ENCODE measurements at regions not wholly inside any gene's neighbourhood (a gene's known extent, or its start where the extent isn't known, plus 50 kb on each side); places are given as distances from the start of the nearest gene placed in this dataset.

DNA sequence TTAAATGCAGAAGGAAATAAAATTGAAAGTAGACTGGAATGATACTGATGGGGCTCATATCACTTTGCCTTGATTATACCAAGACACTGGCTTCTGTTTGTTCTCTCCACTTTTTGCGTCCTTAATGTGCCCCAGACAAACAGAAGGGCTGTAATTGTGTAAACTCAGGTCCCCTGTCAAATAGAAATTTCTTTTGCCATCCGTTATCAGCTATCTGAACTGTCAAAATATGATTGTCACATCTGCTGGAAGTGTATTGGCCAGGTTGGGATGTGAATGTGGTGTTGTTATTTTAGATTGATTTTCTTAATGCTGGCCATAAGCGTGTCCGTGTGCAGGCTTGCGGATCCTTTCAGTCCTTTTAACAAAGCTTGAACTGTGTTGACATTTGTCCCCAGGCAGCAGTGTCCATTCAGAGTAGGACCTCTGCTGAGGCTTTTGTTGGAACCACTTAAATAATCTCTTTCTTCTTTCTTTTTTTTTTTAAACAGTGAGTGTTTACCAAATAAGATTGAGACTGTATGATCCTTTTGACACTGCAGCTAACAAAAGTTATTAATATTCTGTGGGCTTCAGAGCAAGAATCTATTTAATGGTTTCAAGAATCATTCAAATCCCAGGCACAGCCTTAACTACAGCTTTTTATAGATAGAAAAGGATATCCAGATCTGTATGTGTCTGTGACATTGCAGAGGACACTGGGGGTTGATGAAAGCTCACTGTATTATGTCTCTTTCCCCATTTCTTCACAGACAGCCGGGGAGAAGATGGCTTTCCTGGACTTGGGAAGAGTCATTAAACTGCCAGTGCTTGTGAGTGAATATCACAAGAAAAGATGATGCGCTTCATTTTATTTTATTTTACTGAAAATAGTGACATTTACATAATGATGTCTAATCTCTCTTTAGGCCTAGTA, 171.7 kb downstream of the ZNF608 start:
- H3K27me3 Mint-ChIP-seq: peaks cover 11% of the 10 kb centered on the region
- no peak overlapping the region for H3K27ac Mint-ChIP-seq
- POLR2A ChIA-PET: no interaction called here
- CTCF ChIA-PET: no interaction called here
- H3K36me3 Mint-ChIP-seq (ENCODE audit: low read depth): no peaks in the 10 kb centered on the region
- no peaks in the 10 kb centered on the region for H3K9me3 Mint-ChIP-seq
- H3K4me3 Mint-ChIP-seq: no peak overlapping the region
- peaks cover 3% of the 10 kb centered on the region for H3K4me1 Mint-ChIP-seq
- DNase-seq: no peak

- no peak overlapping the region for H3K27ac Mint-ChIP-seq
- no peak overlapping the region for H3K4me3 Mint-ChIP-seq
- POLR2A ChIA-PET: no interaction called here
- peaks cover 7% of the 10 kb centered on the region for H3K27me3 Mint-ChIP-seq
- CTCF ChIA-PET: no interaction called here
- H3K36me3 Mint-ChIP-seq (ENCODE audit: low read depth): no peaks in the 10 kb centered on the region
- no peak for DNase-seq
- H3K9me3 Mint-ChIP-seq: no peaks in the 10 kb centered on the region
- peaks cover 3% of the 10 kb centered on the region for H3K4me1 Mint-ChIP-seq
Observed at GRCh38 chr5:124572971-124573370, 173.5 kb downstream of the ZNF608 start.

GRCh38 chr5:124570285-124571035, 176.0 kb downstream of the ZNF608 start:
- ChIA-PET POLR2A (no interaction called here), CTCF (no interaction called here)
- no peaks in the 10 kb centered on the region for H3K4me1 Mint-ChIP-seq
- DNase-seq: no peak
- H3K27me3 Mint-ChIP-seq: peaks cover 1% of the 10 kb centered on the region
- no peak overlapping the region for H3K27ac Mint-ChIP-seq
- no peaks in the 10 kb centered on the region for H3K9me3 Mint-ChIP-seq
- no peaks in the 10 kb centered on the region for H3K36me3 Mint-ChIP-seq (ENCODE audit: low read depth)
- H3K4me3 Mint-ChIP-seq: no peak overlapping the region

DNA sequence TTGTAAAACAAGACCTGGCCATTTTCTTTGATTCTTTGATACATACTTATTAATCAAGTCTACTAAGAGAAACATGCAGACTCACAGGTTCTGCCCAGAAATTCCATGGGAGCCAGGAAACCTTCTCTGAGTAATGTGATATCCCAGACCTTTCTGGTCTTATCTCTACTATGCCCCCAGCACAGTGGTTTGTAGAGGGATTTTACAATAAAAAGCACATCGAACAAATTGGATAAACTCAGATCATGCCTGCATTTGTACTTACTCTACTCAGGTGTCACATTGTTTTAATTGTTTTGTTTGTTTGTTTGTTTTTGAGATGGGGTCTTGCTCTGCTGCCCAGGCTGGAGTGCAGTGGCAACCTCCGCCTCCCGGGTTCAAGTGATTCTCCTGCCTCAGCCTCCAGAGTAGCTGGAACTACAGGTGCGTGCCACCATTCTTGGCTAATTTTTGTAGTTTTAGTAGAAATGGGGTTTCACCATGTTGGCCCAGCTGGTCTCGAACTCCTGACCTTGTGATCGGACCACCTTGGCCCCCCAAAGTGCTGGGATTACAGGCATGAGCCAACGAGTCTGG, 179.5 kb downstream of the ZNF608 start:
- POLR2A ChIA-PET: no interaction called here

GRCh38 chr5:124561451-124561850, 185.0 kb downstream of the ZNF608 start:
- no peak for DNase-seq
- no peaks in the 10 kb centered on the region for H3K36me3 Mint-ChIP-seq (ENCODE audit: low read depth)
- CTCF ChIA-PET: no interaction called here
- POLR2A ChIA-PET: no interaction called here
- H3K4me1 Mint-ChIP-seq: no peaks in the 10 kb centered on the region
- no peaks in the 10 kb centered on the region for H3K9me3 Mint-ChIP-seq
- no peak overlapping the region for H3K27ac Mint-ChIP-seq
- H3K4me3 Mint-ChIP-seq: no peak overlapping the region
- no peaks in the 10 kb centered on the region for H3K27me3 Mint-ChIP-seq

More for the DNA sequence above, 179.5 kb downstream of the ZNF608 start:
- Mint-ChIP-seq H3K4me1 (no peaks in the 10 kb centered on the region), H3K36me3 (ENCODE audit: low read depth) (no peaks in the 10 kb centered on the region), H3K9me3 (no peaks in the 10 kb centered on the region), H3K27ac (no peak overlapping the region), H3K4me3 (no peak overlapping the region), H3K27me3 (no peaks in the 10 kb centered on the region)
- CTCF ChIA-PET: no interaction called here
- no peak for DNase-seq

GRCh38 chr5:124560370-124560769, 186.1 kb downstream of the ZNF608 start:
- POLR2A ChIA-PET: no interaction called here
- no peaks in the 10 kb centered on the region for H3K9me3 Mint-ChIP-seq
- H3K27ac Mint-ChIP-seq: no peak overlapping the region
- no peaks in the 10 kb centered on the region for H3K4me1 Mint-ChIP-seq
- H3K27me3 Mint-ChIP-seq: no peaks in the 10 kb centered on the region
- H3K4me3 Mint-ChIP-seq: no peak overlapping the region
- DNase-seq: no peak
- no peaks in the 10 kb centered on the region for H3K36me3 Mint-ChIP-seq (ENCODE audit: low read depth)
- CTCF ChIA-PET: no interaction called here

GRCh38 chr5:124557761-124558160, 188.7 kb downstream of the ZNF608 start:
- ChIA-PET CTCF (interaction anchor here (0.9 kb wide), 1 partner anchor 24 kb away, joined by 3 read pairs; no protein-coding TSS in a partner anchor), POLR2A (no interaction called here)
- no peak overlapping the region for H3K27ac Mint-ChIP-seq
- H3K4me1 Mint-ChIP-seq: no peaks in the 10 kb centered on the region
- no peaks in the 10 kb centered on the region for H3K27me3 Mint-ChIP-seq
- H3K4me3 Mint-ChIP-seq: no peak overlapping the region
- no peak for DNase-seq
- H3K9me3 Mint-ChIP-seq: no peaks in the 10 kb centered on the region
- no peaks in the 10 kb centered on the region for H3K36me3 Mint-ChIP-seq (ENCODE audit: low read depth)

DNA sequence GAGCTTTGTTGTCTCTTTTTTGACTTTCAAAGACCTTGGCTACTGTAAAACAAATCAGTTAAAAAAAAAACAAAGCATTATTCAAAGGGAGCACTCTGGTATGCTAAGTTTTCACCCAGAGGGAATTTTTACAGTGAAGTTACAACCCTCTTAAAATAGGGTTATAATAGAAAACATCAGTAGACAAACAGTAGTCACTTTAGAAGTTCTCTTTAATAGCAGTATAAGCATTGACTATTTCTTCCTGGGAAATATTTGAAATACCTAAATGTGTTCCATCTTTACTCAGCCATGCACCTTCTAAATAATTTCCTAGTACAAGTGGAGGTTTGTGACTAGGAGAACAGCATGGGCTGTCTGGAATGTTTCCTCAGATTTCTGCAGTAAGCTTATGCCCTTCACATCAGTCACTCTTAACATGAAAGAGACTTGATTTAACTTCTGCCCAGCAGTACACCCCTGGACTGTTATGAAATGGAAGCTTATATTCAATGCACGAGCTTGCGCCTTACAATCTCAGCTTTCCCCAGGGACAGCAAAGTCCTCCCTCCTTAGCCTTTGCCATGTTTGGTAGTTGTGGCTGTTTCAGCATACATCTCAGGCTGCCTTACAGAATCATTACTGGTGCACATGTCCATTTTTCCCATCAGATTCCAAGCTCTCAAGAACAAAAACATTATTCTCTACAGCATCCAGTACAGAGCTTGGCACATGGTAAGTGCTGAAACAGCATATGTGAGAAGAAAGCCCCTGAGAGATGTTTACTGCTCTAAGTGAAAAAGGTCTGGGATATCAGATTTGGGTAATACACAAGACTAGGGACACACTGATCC, 191.5 kb downstream of the ZNF608 start:
- Mint-ChIP-seq H3K4me1 (no peaks in the 10 kb centered on the region), H3K36me3 (ENCODE audit: low read depth) (no peaks in the 10 kb centered on the region), H3K27me3 (no peaks in the 10 kb centered on the region), H3K9me3 (no peaks in the 10 kb centered on the region), H3K4me3 (no peak overlapping the region), H3K27ac (no peak overlapping the region)
- CTCF ChIA-PET: interaction anchor here (0.6 kb wide), 1 partner anchor 21 kb away, joined by 5 read pairs; no protein-coding TSS in a partner anchor
- POLR2A ChIA-PET: no interaction called here
- DNase-seq: no peak

DNA sequence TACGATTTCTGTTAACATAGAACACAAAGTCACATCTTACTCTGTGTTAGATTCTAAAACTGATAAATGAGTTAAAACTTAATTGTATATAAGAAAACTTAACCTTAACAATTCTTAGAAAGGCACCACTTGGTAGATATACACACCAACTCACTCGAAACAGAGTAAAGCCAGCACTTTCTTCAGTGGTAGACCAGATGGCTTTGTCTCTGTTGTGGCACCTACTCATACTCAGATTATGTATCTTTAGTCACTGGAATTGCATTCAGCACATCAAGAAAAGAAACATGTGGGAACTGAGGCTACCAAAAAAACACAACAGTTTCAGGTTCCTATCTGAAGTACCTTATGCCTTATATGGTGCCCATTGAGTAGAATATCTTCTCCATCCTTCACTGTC, 192.5 kb downstream of the ZNF608 start:
- no peaks in the 10 kb centered on the region for H3K36me3 Mint-ChIP-seq (ENCODE audit: low read depth)
- no peak overlapping the region for H3K4me3 Mint-ChIP-seq
- CTCF ChIA-PET: no interaction called here
- no peak overlapping the region for H3K27ac Mint-ChIP-seq
- H3K9me3 Mint-ChIP-seq: no peaks in the 10 kb centered on the region
- POLR2A ChIA-PET: no interaction called here
- no peaks in the 10 kb centered on the region for H3K27me3 Mint-ChIP-seq
- H3K4me1 Mint-ChIP-seq: no peaks in the 10 kb centered on the region
- DNase-seq: no peak

DNA sequence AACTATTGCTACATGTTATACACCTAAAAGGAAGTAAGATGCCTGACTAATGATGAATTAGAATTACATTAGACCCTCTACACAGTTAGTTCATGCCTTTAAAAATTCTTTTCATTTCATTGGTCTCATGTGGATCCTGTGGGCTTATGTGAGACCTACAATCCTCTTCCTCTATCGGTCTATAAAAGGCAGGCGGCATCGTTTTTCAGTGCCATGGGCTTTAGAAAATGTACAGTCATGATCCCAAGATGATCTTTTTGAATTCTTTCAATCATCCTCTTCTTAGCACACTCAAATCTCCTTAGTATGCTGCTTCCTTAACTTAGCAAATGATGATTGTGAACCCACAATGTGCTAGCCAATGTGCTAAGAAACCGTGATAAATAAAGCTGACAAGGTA, 193.9 kb downstream of the ZNF608 start:
- no peaks in the 10 kb centered on the region for H3K4me1 Mint-ChIP-seq
- no peaks in the 10 kb centered on the region for H3K9me3 Mint-ChIP-seq
- no peak for DNase-seq
- CTCF ChIA-PET: no interaction called here
- no peak overlapping the region for H3K4me3 Mint-ChIP-seq
- no peak overlapping the region for H3K27ac Mint-ChIP-seq
- H3K27me3 Mint-ChIP-seq: no peaks in the 10 kb centered on the region
- POLR2A ChIA-PET: no interaction called here
- H3K36me3 Mint-ChIP-seq (ENCODE audit: low read depth): no peaks in the 10 kb centered on the region

DNA sequence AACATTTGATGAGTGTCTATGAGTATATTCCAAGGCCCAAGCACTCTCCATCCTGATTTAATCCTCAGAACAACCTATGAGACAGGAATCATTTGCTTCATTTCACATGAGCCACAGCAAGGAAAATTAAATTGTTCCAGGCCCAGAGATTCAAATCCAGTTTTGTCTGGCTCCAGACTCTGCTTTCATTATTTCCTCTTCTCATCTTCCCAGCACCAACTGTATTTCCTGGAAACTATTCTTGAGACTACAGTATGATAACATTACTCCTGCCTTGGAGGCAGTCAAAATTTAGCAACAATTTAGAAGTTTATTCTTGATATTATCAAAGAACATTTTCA, 194.5 kb downstream of the ZNF608 start:
- Mint-ChIP-seq H3K27ac (no peak overlapping the region), H3K36me3 (ENCODE audit: low read depth) (no peaks in the 10 kb centered on the region), H3K4me1 (no peaks in the 10 kb centered on the region), H3K4me3 (no peak overlapping the region), H3K9me3 (no peaks in the 10 kb centered on the region), H3K27me3 (no peaks in the 10 kb centered on the region)
- ChIA-PET POLR2A (no interaction called here), CTCF (no interaction called here)
- no peak for DNase-seq

- no peak overlapping the region for H3K27ac Mint-ChIP-seq
- ChIA-PET CTCF (no interaction called here), POLR2A (no interaction called here)
- no peak overlapping the region for H3K4me3 Mint-ChIP-seq
- H3K36me3 Mint-ChIP-seq (ENCODE audit: low read depth): no peaks in the 10 kb centered on the region
- H3K27me3 Mint-ChIP-seq: no peaks in the 10 kb centered on the region
- no peak for DNase-seq
- H3K9me3 Mint-ChIP-seq: no peaks in the 10 kb centered on the region
- no peaks in the 10 kb centered on the region for H3K4me1 Mint-ChIP-seq
Observed at GRCh38 chr5:124550731-124551130, 195.7 kb downstream of the ZNF608 start.

GRCh38 chr5:124549891-124550436, 196.5 kb downstream of the ZNF608 start:
- Mint-ChIP-seq H3K4me1 (no peaks in the 10 kb centered on the region), H3K36me3 (ENCODE audit: low read depth) (no peaks in the 10 kb centered on the region), H3K27me3 (no peaks in the 10 kb centered on the region), H3K9me3 (no peaks in the 10 kb centered on the region), H3K4me3 (no peak overlapping the region), H3K27ac (no peak overlapping the region)
- ChIA-PET CTCF (no interaction called here), POLR2A (no interaction called here)
- no peak for DNase-seq
